ENCODE measurements at regions not wholly inside any gene's neighbourhood (a gene's known extent, or its start where the extent isn't known, plus 50 kb on each side); places are given as distances from the start of the nearest gene placed in this dataset.

- Histone ChIP-seq H3K36me3 (ENCODE audit: insufficient read depth, low read length) (no peaks in the 10 kb centered on the region), H3K4me2 (ENCODE audit: low read length) (no peak overlapping the region), H3K27ac (ENCODE audit: low read depth, low read length, poor library complexity, severe bottlenecking) (no peak overlapping the region), H3K79me2 (ENCODE audit: insufficient read depth, low read depth, low read length) (no peaks in the 10 kb centered on the region), H3K9me3 (ENCODE audit: low read length) (no peaks in the 10 kb centered on the region), H3K4me1 (ENCODE audit: insufficient read depth, low read length, poor library complexity, severe bottlenecking) (no peaks in the 10 kb centered on the region), H3K9me2 (ENCODE audit: insufficient read depth, low read length) (no peaks in the 10 kb centered on the region), H2AFZ (ENCODE audit: low read length) (no peak overlapping the region), H3K4me3 (ENCODE audit: low read depth, low read length, poor library complexity, severe bottlenecking) (no peak overlapping the region), H4K20me1 (ENCODE audit: insufficient read depth, low read length) (no peaks in the 10 kb centered on the region)
- no TSS peak for BruUV-seq (replicated peaks)
- no peak for TF ChIP-seq EZH2phosphoT487 (IDR thresholded peaks at IDR 0.05; ENCODE audit: borderline replicate concordance, low read depth, low read length)
- TF ChIP-seq, protein P1, sequence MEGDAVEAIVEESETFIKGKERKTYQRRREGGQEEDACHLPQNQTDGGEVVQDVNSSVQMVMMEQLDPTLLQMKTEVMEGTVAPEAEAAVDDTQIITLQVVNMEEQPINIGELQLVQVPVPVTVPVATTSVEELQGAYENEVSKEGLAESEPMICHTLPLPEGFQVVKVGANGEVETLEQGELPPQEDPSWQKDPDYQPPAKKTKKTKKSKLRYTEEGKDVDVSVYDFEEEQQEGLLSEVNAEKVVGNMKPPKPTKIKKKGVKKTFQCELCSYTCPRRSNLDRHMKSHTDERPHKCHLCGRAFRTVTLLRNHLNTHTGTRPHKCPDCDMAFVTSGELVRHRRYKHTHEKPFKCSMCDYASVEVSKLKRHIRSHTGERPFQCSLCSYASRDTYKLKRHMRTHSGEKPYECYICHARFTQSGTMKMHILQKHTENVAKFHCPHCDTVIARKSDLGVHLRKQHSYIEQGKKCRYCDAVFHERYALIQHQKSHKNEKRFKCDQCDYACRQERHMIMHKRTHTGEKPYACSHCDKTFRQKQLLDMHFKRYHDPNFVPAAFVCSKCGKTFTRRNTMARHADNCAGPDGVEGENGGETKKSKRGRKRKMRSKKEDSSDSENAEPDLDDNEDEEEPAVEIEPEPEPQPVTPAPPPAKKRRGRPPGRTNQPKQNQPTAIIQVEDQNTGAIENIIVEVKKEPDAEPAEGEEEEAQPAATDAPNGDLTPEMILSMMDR (conservative IDR thresholded peaks at IDR 0.05; ENCODE audit: low read length): no peak
- DNase-seq (ENCODE audit: low spot score): no peak
- ChIA-PET CTCF (ENCODE audit: unreplicated experiment) (no interaction called here), POLR2A (no interaction called here)
- intact Hi-C loops (cut with micrococcal nuclease; ENCODE audit: unreplicated experiment): no loop called here
Observed at GRCh38 chr13:73244467-73244866, 185.7 kb downstream of the KLF5 start.

DNA sequence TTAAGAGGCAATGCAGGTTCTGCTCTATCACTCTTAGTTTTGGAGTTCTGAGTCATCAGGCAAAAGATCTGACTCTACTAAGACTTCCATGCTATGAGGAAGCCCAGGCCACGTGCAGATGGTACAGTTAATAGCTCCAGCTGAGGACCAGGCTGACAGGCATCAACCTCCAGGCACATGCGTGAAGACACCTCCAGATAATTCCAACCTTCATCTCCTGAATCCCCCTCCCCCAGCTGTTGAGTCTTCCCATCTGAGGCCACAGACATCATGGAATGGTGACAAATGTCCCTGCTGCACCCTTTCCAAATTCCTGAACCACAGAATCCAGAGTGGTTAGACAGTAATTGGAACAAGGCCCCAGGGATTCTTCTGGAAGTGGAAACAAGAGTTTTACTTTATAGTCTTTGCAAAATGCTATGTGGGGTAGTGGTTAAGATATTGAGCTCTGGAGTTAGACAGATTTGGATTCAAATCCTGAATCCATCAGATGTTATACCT is 183.8 kb downstream of the KLF5 start:
- no peak for DNase-seq (ENCODE audit: low spot score)
- intact Hi-C loops (cut with micrococcal nuclease; ENCODE audit: unreplicated experiment): no loop called here
- Histone ChIP-seq H3K27ac (ENCODE audit: low read depth, low read length, poor library complexity, severe bottlenecking) (no peak overlapping the region), H3K79me2 (ENCODE audit: insufficient read depth, low read depth, low read length) (no peaks in the 10 kb centered on the region), H2AFZ (ENCODE audit: low read length) (no peak overlapping the region), H3K4me3 (ENCODE audit: low read depth, low read length, poor library complexity, severe bottlenecking) (no peak overlapping the region), H3K4me2 (ENCODE audit: low read length) (no peak overlapping the region), H3K4me1 (ENCODE audit: insufficient read depth, low read length, poor library complexity, severe bottlenecking) (no peaks in the 10 kb centered on the region), H3K36me3 (ENCODE audit: insufficient read depth, low read length) (no peaks in the 10 kb centered on the region), H3K9me3 (ENCODE audit: low read length) (no peaks in the 10 kb centered on the region), H3K9me2 (ENCODE audit: insufficient read depth, low read length) (no peaks in the 10 kb centered on the region), H4K20me1 (ENCODE audit: insufficient read depth, low read length) (no peaks in the 10 kb centered on the region)
- TF ChIP-seq EZH2phosphoT487 (IDR thresholded peaks at IDR 0.05; ENCODE audit: borderline replicate concordance, low read depth, low read length): no peak
- TF ChIP-seq, protein P1 (conservative IDR thresholded peaks at IDR 0.05; ENCODE audit: low read length): no peak
- CTCF ChIA-PET (ENCODE audit: unreplicated experiment): no interaction called here
- no TSS peak for BruUV-seq (replicated peaks)
- POLR2A ChIA-PET: no interaction called here

DNA sequence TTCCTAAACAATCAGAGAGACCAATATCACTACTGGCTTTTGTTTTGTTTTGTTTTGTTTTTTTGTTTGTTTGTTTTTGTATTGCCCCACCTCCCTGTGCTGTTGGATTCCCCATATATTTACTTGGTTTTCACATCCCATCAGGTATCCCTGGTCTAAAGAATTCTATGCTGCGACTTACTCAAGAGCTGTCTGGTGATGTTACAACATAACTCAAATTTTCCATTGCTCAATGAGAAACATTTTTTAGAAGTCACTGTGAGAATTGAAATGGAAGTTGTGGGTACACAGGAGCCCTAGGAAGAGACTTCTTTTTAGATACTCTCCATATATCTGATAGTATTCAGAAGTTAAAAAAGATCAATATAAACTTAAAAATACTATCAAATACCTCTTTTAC is 181.4 kb downstream of the KLF5 start:
- no peak for TF ChIP-seq EZH2phosphoT487 (IDR thresholded peaks at IDR 0.05; ENCODE audit: borderline replicate concordance, low read depth, low read length)
- TF ChIP-seq, protein P1 (conservative IDR thresholded peaks at IDR 0.05; ENCODE audit: low read length): no peak
- no TSS peak for BruUV-seq (replicated peaks)
- no peak for DNase-seq (ENCODE audit: low spot score)
- H4K20me1 ChIP-seq (ENCODE audit: insufficient read depth, low read length): no peaks in the 10 kb centered on the region
- no peak overlapping the region for H3K4me2 ChIP-seq (ENCODE audit: low read length)
- ChIA-PET CTCF (ENCODE audit: unreplicated experiment) (no interaction called here), POLR2A (interaction anchor here (0.7 kb wide), 1 partner anchor 15 kb away, joined by 3 read pairs; no protein-coding TSS in a partner anchor)
- H3K36me3 ChIP-seq (ENCODE audit: insufficient read depth, low read length): no peaks in the 10 kb centered on the region
- H3K9me3 ChIP-seq (ENCODE audit: low read length): no peaks in the 10 kb centered on the region
- intact Hi-C loops (cut with micrococcal nuclease; ENCODE audit: unreplicated experiment): no loop called here
- no peak overlapping the region for H2AFZ ChIP-seq (ENCODE audit: low read length)
- H3K4me1 ChIP-seq (ENCODE audit: insufficient read depth, low read length, poor library complexity, severe bottlenecking): no peaks in the 10 kb centered on the region
- H3K9me2 ChIP-seq (ENCODE audit: insufficient read depth, low read length): no peaks in the 10 kb centered on the region
- no peak overlapping the region for H3K27ac ChIP-seq (ENCODE audit: low read depth, low read length, poor library complexity, severe bottlenecking)
- no peak overlapping the region for H3K4me3 ChIP-seq (ENCODE audit: low read depth, low read length, poor library complexity, severe bottlenecking)
- H3K79me2 ChIP-seq (ENCODE audit: insufficient read depth, low read depth, low read length): no peaks in the 10 kb centered on the region
